NCI-H1048 (cell line): ENCODE measurements at regions not wholly inside any gene's neighbourhood (a gene's known extent, or its start where the extent isn't known, plus 50 kb on each side); places are given as distances from the start of the nearest gene placed in this dataset.
"Not testable (repeated sequence)": the region's sequence is repeated elsewhere in the genome, so short reads cannot be mapped to it uniquely, and the experiment has no call there.

ENCODE experiments used
- DNase-seq: peaks from one replicate; lab custom pipeline; 2025; lab: John Stamatoyannopoulos, UW

- DNase-seq: no peak
Observed at GRCh38 chr10:28354511-28354910, 51.6 kb upstream of the MPP7 start.

GRCh38 chr10:28355376-28355775, 52.5 kb upstream of the MPP7 start:
- no peak for DNase-seq

GRCh38 chr10:28359334-28359733, 56.5 kb upstream of the MPP7 start:
- DNase-seq: no peak

- no peak for DNase-seq
Observed at GRCh38 chr10:28360175-28360574, 57.3 kb upstream of the MPP7 start.

- DNase-seq: no peak
Observed at GRCh38 chr10:28363376-28363775, 60.5 kb upstream of the MPP7 start.

- no peak for DNase-seq
Observed at GRCh38 chr10:28365840-28366239, 63.0 kb upstream of the MPP7 start.

- no peak for DNase-seq
Observed at GRCh38 chr10:28366994-28367393, 64.1 kb upstream of the MPP7 start.

GRCh38 chr10:28367413-28367812, 64.5 kb upstream of the MPP7 start:
- no peak for DNase-seq

GRCh38 chr10:28367929-28368484, 65.1 kb upstream of the MPP7 start:
- no peak for DNase-seq

- DNase-seq: no peak
Observed at GRCh38 chr10:28370107-28370835, 67.4 kb upstream of the MPP7 start.

GRCh38 chr10:28371638-28372037, 68.8 kb upstream of the MPP7 start:
- not testable (repeated sequence) for DNase-seq

GRCh38 chr10:28374036-28374435, 71.2 kb upstream of the MPP7 start:
- DNase-seq: no peak

GRCh38 chr10:28375399-28376354, 72.8 kb upstream of the MPP7 start:
- DNase-seq: no peak

- no peak for DNase-seq
Observed at GRCh38 chr10:28378986-28379585, 76.2 kb upstream of the MPP7 start.

- no peak for DNase-seq
Observed at GRCh38 chr10:28381466-28381865, 78.6 kb upstream of the MPP7 start.

- DNase-seq: no peak
Observed at GRCh38 chr10:28381903-28382347, 79.1 kb upstream of the MPP7 start.

- DNase-seq: no peak
Observed at GRCh38 chr10:28382525-28383269, 79.8 kb upstream of the MPP7 start.

GRCh38 chr10:28384557-28384956, 81.7 kb upstream of the MPP7 start:
- no peak for DNase-seq

GRCh38 chr10:28385748-28386502, 83.1 kb upstream of the MPP7 start:
- DNase-seq: no peak

GRCh38 chr10:28386503-28386868, 83.6 kb upstream of the MPP7 start:
- DNase-seq: no peak

- DNase-seq: no peak
Observed at GRCh38 chr10:28387140-28387539, 84.3 kb upstream of the MPP7 start.
